T-helper 1 cell treated with Interleukin-12 subunit alpha and Interleukin-12 subunit beta and Interleukin-4 antibody, amounts not matched to agents 30 ng/mL and 1 ng/mL, for 36 hours (primary cell): ENCODE measurements at regions not wholly inside any gene's neighbourhood (a gene's known extent, or its start where the extent isn't known, plus 50 kb on each side); places are given as distances from the start of the nearest gene placed in this dataset.

Source experiments
- intact Hi-C: fragments of 100-400 bp; cut with micrococcal nuclease; formaldehyde crosslinking; loops from one replicate; pipeline ENCODE4 v1.15.1; 2024

GRCh38 chr11:92744929-92745585 lies 224.4 kb upstream of the MTNR1B start:
- intact Hi-C loops: no loop called here

- intact Hi-C loops: no loop called here
These were observed 218.7 kb upstream of the MTNR1B start for GRCh38 chr11:92750794-92751193.

- intact Hi-C loops: no loop called here
These were observed 217.9 kb upstream of the MTNR1B start for GRCh38 chr11:92751594-92751993.

GRCh38 chr11:92752122-92752521 lies 217.3 kb upstream of the MTNR1B start:
- intact Hi-C loops: no loop called here

- intact Hi-C loops: no loop called here
These were observed 216.3 kb upstream of the MTNR1B start for GRCh38 chr11:92753161-92753560.

- intact Hi-C loops: no loop called here
These were observed 211.1 kb upstream of the MTNR1B start for GRCh38 chr11:92758241-92758780.

- intact Hi-C loops: no loop called here
These were observed 209.8 kb upstream of the MTNR1B start for GRCh38 chr11:92759571-92760214.

GRCh38 chr11:92762121-92762540 lies 207.3 kb upstream of the MTNR1B start:
- intact Hi-C loops: no loop called here

- intact Hi-C loops: no loop called here
These were observed 206.1 kb upstream of the MTNR1B start for GRCh38 chr11:92763336-92763735.

- intact Hi-C loops: no loop called here
These were observed 205.3 kb upstream of the MTNR1B start for GRCh38 chr11:92764128-92764527.

- intact Hi-C loops: no loop called here
These were observed 204.2 kb upstream of the MTNR1B start for GRCh38 chr11:92765082-92765840.

GRCh38 chr11:92765965-92766371 lies 203.5 kb upstream of the MTNR1B start:
- intact Hi-C loops: no loop called here

GRCh38 chr11:92766698-92767097 lies 202.8 kb upstream of the MTNR1B start:
- intact Hi-C loops: no loop called here

GRCh38 chr11:92767416-92767815 lies 202.0 kb upstream of the MTNR1B start:
- intact Hi-C loops: no loop called here

- intact Hi-C loops: no loop called here
These were observed 201.2 kb upstream of the MTNR1B start for GRCh38 chr11:92768121-92768840.

GRCh38 chr11:92769112-92769511 lies 200.3 kb upstream of the MTNR1B start:
- intact Hi-C loops: no loop called here

- intact Hi-C loops: no loop called here
These were observed 199.0 kb upstream of the MTNR1B start for GRCh38 chr11:92770419-92770818.

- intact Hi-C loops: no loop called here
These were observed 198.5 kb upstream of the MTNR1B start for GRCh38 chr11:92770981-92771380.

- intact Hi-C loops: no loop called here
These were observed 197.8 kb upstream of the MTNR1B start for GRCh38 chr11:92771701-92772100.

GRCh38 chr11:92775003-92775676 lies 194.3 kb upstream of the MTNR1B start:
- intact Hi-C loops: no loop called here

- intact Hi-C loops: no loop called here
These were observed 192.8 kb upstream of the MTNR1B start for GRCh38 chr11:92776676-92777075.
